HAP-1 (cell line): ENCODE measurements at regions not wholly inside any gene's neighbourhood (a gene's known extent, or its start where the extent isn't known, plus 50 kb on each side); places are given as distances from the start of the nearest gene placed in this dataset.
"Not testable (repeated sequence)": the region's sequence is repeated elsewhere in the genome, so short reads cannot be mapped to it uniquely, and the experiment has no call there.

Experiments used
- DNase-seq, 2 experiments: peaks; one replicate each; pipeline ENCODE4 v3.0.0-alpha.2; 2016 to 2020; ENCODE audit warnings: low spot score in 2 of 2
- H3K27me3 ChIP-seq: fragments of 250-450 bp; sonication (Bioruptor Pico); 2 replicates; pipeline ENCODE4 v1.5.1; 2020; ENCODE audit warnings: low read depth, mild to moderate bottlenecking, moderate library complexity
- H3K36me3 ChIP-seq: fragments of 250-450 bp; sonication (Bioruptor Pico); replicated peaks from 2 replicates; pipeline ENCODE4 v1.5.1; 2020; ENCODE audit warnings: mild to moderate bottlenecking
- H3K4me1 ChIP-seq: fragments of 250-450 bp; sonication (Bioruptor Pico); 2 replicates; pipeline ENCODE4 v1.5.1; 2020; ENCODE audit warnings: mild to moderate bottlenecking
- H3K4me3 ChIP-seq: fragments of 250-450 bp; sonication (Bioruptor Pico); 2 replicates; pipeline ENCODE4 v1.5.1; 2020; ENCODE audit warnings: mild to moderate bottlenecking, moderate library complexity
- H3K9me3 ChIP-seq: fragments of 250-450 bp; sonication (Bioruptor Pico); 2 replicates; pipeline ENCODE4 v1.5.1; 2020; ENCODE audit warnings: mild to moderate bottlenecking, moderate library complexity
- in situ Hi-C: fragments of 300-500 bp; cut with MboI; formaldehyde crosslinking; loops from 3 replicates; pipeline ENCODE4 v1.14.3; 2020; ENCODE audit warnings: low sequenced_read_pairs, inconsistent platforms, mixed read lengths

- DNase-seq = no peak
- Histone ChIP-seq H3K27me3 (no peaks in the 10 kb centered on the region), H3K4me3 (no peak overlapping the region), H3K36me3 (no peaks in the 10 kb centered on the region), H3K4me1 (no peaks in the 10 kb centered on the region), H3K9me3 (no peaks in the 10 kb centered on the region)
- in situ Hi-C loops = no loop called here
These were observed 362.8 kb upstream of the IGFBP3 start for GRCh38 chr7:46283852-46284251.

DNA sequence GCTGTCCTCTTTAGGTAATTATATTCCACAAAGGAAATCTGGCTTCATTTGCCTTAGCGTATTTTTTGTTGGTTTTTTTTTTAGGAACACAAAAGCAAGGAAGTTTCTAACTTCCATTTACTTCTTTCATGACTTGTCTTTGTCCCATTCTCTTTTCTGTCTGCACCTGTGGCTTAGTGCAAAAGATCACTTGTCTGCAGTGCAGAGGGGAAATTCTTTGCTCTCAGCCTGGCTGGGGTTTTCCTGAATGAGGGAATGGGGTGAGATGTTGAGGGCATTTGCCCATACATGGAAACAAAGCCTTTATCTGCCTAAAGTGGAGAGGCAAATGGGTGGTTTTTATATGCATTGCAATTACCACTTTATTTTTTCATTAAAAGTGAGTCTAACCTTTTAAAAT is 361.1 kb upstream of the IGFBP3 start:
- Histone ChIP-seq H3K36me3 (no peaks in the 10 kb centered on the region), H3K9me3 (no peaks in the 10 kb centered on the region), H3K4me1 (no peaks in the 10 kb centered on the region), H3K4me3 (no peak overlapping the region), H3K27me3 (no peaks in the 10 kb centered on the region)
- in situ Hi-C loops = no loop called here
- DNase-seq = no peak

GRCh38 chr7:46281071-46281470 is 360.0 kb upstream of the IGFBP3 start:
- no peak for DNase-seq
- no peaks in the 10 kb centered on the region for H3K9me3 ChIP-seq
- H3K4me3 ChIP-seq = no peak overlapping the region
- in situ Hi-C loops = no loop called here
- no peaks in the 10 kb centered on the region for H3K4me1 ChIP-seq
- no peaks in the 10 kb centered on the region for H3K27me3 ChIP-seq
- H3K36me3 ChIP-seq = no peaks in the 10 kb centered on the region

DNA sequence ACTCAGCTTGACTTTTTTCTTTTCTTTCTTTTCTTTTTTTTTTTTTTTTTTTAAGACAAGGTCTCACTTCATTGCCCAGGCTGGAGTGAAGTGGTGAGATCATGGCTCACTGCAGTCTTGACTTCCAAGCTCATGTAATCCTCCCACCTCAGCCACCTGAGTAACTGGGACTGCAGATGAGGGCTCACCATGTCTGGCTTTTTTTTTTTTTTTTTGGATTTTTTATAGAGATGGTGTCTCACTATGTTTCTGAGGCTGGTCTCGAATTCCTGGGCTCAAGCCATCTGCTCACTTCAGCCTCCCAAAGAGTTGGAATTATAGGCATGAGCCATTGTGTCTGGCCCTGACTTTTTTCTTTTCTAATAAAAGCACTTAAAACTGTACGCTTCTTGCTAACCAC is 358.2 kb upstream of the IGFBP3 start:
- Histone ChIP-seq H3K36me3 (no peaks in the 10 kb centered on the region), H3K9me3 (no peaks in the 10 kb centered on the region), H3K4me3 (no peak overlapping the region), H3K27me3 (no peaks in the 10 kb centered on the region), H3K4me1 (no peaks in the 10 kb centered on the region)
- DNase-seq = no peak
- in situ Hi-C loops = no loop called here

DNA sequence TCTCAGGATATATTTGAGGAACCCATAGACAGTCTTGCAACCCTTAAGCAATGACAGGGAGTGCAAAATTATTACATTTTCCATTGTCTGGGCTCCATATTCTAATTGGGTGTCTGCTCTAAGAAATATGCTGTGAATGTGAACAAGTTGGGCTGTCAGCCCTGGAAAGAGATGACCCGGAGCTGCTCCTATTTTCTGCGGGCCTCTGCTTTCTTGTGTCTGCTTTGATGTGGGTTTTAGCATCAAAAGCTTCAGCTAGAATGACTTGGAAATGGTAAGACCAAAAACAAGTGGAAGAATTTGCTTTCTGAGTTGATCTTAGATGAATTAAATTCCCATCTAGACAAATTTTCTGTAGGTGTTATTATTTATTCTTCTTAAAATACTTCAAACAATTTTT is 343.6 kb upstream of the IGFBP3 start:
- H3K4me3 ChIP-seq = no peak overlapping the region
- H3K36me3 ChIP-seq = no peaks in the 10 kb centered on the region
- DNase-seq = no peak
- H3K4me1 ChIP-seq = no peaks in the 10 kb centered on the region
- in situ Hi-C loops = no loop called here
- H3K27me3 ChIP-seq = no peaks in the 10 kb centered on the region
- no peaks in the 10 kb centered on the region for H3K9me3 ChIP-seq

DNA sequence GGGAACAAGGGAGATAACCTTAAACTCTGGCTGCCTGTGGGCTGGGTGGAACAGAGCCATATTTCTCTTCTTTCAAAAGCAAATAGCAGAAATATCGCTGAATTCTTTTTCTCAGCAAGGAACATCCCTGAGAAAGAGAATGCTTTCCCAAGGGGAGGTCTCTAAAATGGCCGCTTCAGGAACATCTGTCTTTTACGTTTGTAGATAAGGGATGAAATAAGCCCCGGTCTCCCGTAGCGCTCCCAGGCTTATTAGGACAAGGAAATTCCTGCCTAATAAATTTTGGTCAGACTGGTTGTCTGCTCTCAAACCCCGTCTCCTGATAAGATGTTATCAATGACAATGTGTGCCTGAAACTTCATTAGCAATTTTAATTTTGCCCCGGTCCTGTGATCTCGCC is 340.6 kb upstream of the IGFBP3 start:
- DNase-seq, in situ Hi-C loops, H3K36me3 ChIP-seq, H3K4me3 ChIP-seq, H3K27me3 ChIP-seq, H3K9me3 ChIP-seq, H3K4me1 ChIP-seq: not testable (repeated sequence)

DNA sequence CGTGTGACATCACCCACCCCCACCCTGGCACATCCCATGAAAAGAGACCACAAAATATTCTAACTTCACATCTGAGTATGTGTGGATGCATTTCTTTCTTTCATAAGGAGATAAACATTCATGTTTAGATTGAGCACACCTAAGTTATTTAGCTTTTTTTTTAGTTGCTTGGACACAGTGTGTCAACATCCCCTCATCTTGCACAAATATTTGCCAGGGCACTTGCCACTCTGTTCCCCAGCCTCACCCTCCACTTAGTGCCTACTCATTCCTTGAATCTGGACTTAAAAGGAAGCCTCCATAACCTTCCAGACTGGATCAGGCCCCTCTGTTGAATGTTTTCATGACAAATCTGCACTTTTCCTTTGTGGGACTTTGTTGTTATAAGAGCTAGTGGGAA is 338.9 kb upstream of the IGFBP3 start:
- DNase-seq = no peak
- Histone ChIP-seq H3K4me1 (no peaks in the 10 kb centered on the region), H3K9me3 (no peaks in the 10 kb centered on the region), H3K27me3 (no peaks in the 10 kb centered on the region), H3K36me3 (no peaks in the 10 kb centered on the region), H3K4me3 (no peak overlapping the region)
- in situ Hi-C loops = no loop called here

DNA sequence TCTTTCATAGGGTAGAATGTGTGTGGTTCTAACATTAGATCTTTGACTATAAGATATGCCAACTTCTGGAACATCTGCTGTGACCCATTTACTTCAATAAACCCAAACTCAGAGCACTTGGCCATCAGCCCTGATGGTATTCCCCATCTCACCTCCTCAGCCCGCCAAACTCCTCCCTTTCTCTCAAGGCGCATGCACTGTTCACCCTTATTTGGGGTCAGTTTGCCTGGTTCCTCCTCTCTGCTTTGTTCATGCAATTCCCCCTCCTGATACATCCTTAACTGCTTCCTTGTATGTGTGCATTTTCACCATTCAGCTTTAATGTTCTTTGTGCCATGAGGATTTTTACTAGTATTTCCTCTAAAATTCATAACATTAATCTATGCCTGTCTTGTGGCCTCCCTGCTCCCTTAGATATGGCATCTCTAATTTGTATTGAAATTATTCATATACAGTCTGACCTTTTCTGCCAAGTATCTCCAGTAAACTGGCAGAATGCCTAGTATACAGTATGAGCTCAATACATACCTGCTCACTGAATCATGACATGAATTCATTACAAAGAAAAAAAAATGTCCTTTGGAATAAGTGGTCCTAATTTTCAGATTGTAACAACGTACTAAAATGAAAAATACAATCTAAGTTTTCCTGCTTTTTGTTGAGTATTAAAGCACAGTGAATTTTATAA is 336.8 kb upstream of the IGFBP3 start:
- Histone ChIP-seq H3K27me3 (no peaks in the 10 kb centered on the region), H3K36me3 (no peaks in the 10 kb centered on the region), H3K4me1 (no peaks in the 10 kb centered on the region), H3K4me3 (no peak overlapping the region), H3K9me3 (no peaks in the 10 kb centered on the region)
- in situ Hi-C loops = no loop called here
- DNase-seq = no peak

GRCh38 chr7:46256870-46257661 is 336.0 kb upstream of the IGFBP3 start:
- Histone ChIP-seq H3K27me3 (no peaks in the 10 kb centered on the region), H3K4me3 (no peak overlapping the region), H3K4me1 (no peaks in the 10 kb centered on the region), H3K36me3 (no peaks in the 10 kb centered on the region), H3K9me3 (no peaks in the 10 kb centered on the region)
- in situ Hi-C loops = no loop called here
- DNase-seq = no peak

DNA sequence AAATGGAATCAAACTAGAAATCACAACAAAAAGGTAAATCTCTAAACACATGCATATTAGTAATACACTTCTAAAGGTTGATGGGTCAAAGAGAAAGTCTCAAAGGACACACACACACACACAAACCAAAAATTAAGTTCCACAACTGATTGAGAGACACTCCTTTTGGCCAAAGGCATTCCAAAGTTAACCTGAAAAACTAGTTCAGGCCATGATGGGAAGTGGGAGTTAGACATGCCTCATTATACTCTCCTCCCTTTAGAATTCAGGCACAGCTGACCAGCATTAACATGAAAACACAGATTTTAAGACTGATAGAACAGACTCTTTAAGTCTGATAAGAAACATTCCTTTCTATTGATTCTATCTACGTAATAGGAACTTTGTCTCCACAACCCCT is 332.4 kb upstream of the IGFBP3 start:
- no peaks in the 10 kb centered on the region for H3K27me3 ChIP-seq

DNA sequence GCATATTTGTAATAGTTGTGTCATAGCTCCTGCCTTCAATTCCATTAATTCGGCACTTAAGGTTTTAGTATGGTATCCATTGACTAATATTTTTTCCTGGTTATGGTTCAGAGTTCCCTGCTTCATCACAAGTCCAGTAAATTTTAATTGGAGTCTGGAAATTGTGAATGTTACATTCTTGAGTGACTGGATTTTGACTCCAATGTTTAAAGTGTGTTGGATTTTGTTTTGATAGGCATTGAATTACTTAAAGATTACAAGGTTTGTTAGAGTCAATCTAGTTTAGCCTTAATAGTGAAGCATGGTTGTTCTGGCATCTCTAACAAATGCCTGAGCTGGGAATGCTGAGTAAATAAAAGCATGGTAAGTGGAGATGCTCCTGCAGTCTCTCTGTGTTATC is 326.6 kb upstream of the IGFBP3 start:
- Histone ChIP-seq H3K9me3 (no peaks in the 10 kb centered on the region), H3K36me3 (no peaks in the 10 kb centered on the region), H3K4me3 (no peak overlapping the region), H3K4me1 (no peaks in the 10 kb centered on the region), H3K27me3 (no peaks in the 10 kb centered on the region)
- in situ Hi-C loops = no loop called here
- no peak for DNase-seq

More for the DNA sequence above, 332.4 kb upstream of the IGFBP3 start:
- in situ Hi-C loops = no loop called here
- H3K9me3 ChIP-seq = no peaks in the 10 kb centered on the region
- DNase-seq = no peak
- H3K4me3 ChIP-seq = no peak overlapping the region
- no peaks in the 10 kb centered on the region for H3K36me3 ChIP-seq
- no peaks in the 10 kb centered on the region for H3K4me1 ChIP-seq

- no peaks in the 10 kb centered on the region for H3K27me3 ChIP-seq
- in situ Hi-C loops = no loop called here
- no peaks in the 10 kb centered on the region for H3K36me3 ChIP-seq
- DNase-seq = no peak
- H3K9me3 ChIP-seq = no peaks in the 10 kb centered on the region
- no peak overlapping the region for H3K4me3 ChIP-seq
- H3K4me1 ChIP-seq = no peaks in the 10 kb centered on the region
These were observed 324.6 kb upstream of the IGFBP3 start for GRCh38 chr7:46245586-46246111.

GRCh38 chr7:46244757-46245156 is 323.7 kb upstream of the IGFBP3 start:
- no peak overlapping the region for H3K4me3 ChIP-seq
- DNase-seq = no peak
- in situ Hi-C loops = no loop called here
- H3K36me3 ChIP-seq = no peaks in the 10 kb centered on the region
- no peaks in the 10 kb centered on the region for H3K4me1 ChIP-seq
- no peaks in the 10 kb centered on the region for H3K9me3 ChIP-seq
- H3K27me3 ChIP-seq = no peaks in the 10 kb centered on the region

- H3K4me3 ChIP-seq = no peak overlapping the region
- H3K27me3 ChIP-seq = no peaks in the 10 kb centered on the region
- H3K36me3 ChIP-seq = no peaks in the 10 kb centered on the region
- in situ Hi-C loops = no loop called here
- no peak for DNase-seq
- H3K4me1 ChIP-seq = no peaks in the 10 kb centered on the region
- no peaks in the 10 kb centered on the region for H3K9me3 ChIP-seq
These were observed 322.3 kb upstream of the IGFBP3 start for GRCh38 chr7:46243406-46243805.
